SHP77 treated with DMSO at 0.1 percent for 48 hours (cell line): ENCODE measurements at regions not wholly inside any gene's neighbourhood (a gene's known extent, or its start where the extent isn't known, plus 50 kb on each side); places are given as distances from the start of the nearest gene placed in this dataset.
"Not testable (repeated sequence)": the region's sequence is repeated elsewhere in the genome, so short reads cannot be mapped to it uniquely, and the experiment has no call there.

Source experiments
- DNase-seq: peaks from one replicate; lab custom pipeline; 2025; lab: John Stamatoyannopoulos, UW

DNA sequence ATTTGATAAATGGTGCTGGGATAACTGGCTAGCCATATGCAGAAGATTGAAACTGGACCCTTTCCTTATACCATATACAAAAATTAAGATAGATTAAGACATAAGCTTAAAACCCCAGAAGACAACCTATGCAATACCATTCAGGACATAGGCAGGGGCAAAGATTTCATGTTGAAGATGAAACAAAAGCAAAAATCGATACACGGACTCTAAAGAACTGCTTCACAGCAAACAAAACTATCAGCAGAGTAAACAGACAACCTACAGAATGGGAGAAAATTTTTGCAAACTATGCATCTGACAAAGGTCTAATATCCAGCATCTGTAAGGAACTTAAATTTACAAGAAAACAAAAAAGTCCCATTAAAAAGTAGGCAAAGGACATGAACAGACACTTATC, 255.9 kb downstream of the TINAG start:
- DNase-seq, result not testable (repeated sequence)

DNA sequence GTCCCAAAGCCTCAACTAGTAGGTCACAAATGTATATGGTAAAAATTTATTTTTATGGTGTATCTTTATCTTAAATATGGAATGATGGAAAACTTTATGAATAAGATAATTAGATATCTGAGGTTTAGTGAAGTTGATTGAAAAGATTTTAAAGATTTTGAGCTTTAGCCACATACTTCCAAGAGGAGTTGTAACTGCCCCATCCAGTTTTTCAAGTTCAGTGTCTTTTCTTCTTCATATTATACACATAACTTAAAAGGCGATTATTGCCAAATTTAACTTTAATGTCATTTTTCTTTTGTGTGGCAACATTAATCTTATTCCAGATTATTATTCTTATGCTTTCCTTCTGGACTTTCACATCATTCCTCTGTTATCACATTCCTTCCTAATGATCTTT, 266.4 kb downstream of the TINAG start:
- no peak for DNase-seq

DNA sequence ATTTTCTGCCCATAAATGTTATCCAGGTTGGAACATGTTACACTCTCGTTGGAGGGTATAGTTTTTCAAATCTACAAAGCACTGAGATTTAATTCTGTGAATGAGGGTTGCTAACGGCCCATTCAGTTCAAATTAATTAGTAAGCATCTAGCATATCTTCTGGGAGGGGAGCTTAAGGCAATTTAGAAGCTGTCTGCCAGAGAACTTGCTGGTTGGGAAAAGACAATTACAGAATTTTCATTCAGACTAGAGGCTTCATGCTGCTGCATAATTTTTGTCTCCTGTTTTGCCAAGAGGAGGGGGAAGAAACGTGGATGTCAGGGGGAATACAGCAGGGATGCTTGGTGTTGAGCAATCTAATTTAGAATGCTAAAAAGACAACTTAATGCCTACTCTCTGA, 268.3 kb upstream of the FAM83B start:
- no peak for DNase-seq

DNA sequence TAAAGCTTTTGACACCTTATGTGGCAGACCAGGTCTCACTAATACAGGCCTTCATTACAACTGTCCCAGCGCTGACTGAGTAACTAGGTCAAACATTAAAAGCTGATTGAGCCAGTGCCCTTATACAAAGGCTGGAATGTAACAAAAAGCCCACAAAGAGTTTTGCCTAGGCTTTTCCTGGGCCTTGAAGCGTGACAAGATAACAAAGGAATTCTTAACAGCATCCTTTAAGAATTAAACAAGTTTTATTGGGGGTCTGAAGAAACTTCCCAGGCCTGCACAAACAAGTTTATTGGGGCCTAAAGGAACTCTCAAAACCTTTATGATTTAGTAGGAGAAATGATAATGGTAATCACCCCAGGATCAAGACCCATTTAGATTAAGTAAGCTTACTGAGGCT, 267.6 kb upstream of the FAM83B start:
- no peak for DNase-seq

DNA sequence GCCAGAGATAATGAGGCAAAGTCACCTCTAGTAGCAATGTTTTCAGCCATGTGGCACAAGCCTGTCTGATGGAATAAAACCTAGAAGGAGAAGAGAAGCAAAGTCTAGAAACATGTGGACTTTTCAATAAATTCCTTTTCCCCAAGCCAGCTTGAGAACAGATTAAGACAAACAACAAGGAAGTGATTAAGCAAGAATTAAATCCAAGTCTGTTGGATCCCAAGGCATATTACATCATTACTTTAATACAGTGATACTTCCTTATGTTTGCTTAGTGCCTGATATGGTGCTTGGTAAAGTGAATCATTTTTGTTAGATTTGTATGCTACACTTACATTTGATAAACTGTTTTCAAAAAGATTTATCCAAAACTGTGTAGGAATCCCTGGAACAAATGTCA, 260.3 kb upstream of the FAM83B start:
- no peak for DNase-seq

DNA sequence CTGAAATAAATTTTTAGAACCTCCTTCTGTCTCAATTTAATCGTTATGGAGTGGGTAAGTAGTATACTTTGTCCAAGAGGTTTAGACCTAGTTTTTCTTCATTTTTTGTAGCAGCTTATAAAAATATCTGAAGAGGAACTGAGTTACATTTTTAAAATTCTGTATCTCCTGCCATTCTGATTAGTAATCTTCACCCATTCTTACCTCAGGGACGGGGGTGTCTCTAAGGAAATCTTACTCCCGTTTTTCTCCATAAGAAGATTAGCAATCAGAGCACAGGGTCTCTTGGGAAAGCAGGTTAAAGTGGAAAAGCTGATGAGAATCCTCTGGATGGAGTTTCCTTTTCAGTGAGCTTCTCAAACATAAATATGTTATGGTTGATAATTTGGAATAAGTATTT, 259.3 kb upstream of the FAM83B start:
- DNase-seq, result no peak

DNA sequence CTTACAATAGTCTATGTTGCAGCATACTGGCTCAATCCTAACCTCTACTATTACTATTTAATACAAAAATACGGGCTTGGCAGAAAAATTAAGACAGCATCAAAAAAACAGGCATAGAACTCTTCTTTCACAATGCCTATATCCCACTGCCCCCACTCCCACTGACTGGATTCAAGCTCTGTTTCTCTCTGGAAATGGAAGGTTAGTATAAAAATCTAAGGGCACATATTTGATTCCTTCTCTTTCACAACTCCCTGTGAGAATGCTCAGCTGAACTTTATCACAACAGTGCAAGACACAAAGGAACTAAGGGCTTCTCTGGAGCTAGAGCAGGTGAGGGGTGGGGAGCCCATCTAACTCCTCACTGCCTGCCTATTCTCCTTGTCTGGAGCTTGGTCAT, 258.4 kb upstream of the FAM83B start:
- no peak for DNase-seq

DNA sequence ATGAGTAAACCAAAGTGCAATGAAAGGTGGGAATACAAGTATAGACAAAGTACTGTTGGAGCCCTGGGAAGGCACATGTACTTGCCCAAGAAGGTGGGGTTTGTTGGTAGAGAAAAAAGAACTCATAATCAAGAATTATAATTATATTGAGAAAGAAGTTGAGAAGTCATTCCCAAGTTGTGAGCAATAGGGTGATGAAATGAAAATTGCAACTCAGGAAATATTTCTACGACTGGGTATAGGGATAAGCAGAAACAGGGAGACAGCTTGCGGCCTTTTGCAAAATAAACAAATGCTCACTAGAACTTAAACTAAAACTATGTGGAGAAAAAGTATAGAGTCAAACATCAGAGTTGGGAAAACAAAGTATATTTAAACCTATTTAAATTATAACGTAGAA, 250.7 kb upstream of the FAM83B start:
- no peak for DNase-seq

DNA sequence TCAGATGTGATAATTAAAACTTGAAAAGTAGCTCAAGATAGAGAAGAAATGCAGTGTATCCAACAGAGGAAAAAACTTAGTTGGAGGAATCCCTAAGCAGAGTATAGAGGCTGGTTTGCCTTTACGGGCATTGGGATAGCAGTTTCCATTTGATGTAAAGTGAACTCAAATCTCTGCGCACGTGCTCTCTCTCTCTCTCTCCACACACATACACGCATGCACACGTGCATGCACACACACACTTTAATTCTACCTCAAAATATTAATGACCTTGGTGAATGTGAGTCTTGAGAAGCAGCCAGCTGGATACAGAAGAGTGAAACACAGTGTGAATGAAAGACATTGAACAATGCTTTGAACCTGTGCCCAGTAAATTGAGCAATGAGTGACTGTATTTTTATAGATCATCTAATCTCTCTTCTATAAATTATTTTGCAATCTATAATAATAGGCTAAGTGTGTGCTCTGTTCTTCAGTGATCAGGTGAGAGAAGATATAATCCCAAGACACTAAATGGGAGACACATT, 247.7 kb upstream of the FAM83B start:
- DNase-seq, result no peak

DNA sequence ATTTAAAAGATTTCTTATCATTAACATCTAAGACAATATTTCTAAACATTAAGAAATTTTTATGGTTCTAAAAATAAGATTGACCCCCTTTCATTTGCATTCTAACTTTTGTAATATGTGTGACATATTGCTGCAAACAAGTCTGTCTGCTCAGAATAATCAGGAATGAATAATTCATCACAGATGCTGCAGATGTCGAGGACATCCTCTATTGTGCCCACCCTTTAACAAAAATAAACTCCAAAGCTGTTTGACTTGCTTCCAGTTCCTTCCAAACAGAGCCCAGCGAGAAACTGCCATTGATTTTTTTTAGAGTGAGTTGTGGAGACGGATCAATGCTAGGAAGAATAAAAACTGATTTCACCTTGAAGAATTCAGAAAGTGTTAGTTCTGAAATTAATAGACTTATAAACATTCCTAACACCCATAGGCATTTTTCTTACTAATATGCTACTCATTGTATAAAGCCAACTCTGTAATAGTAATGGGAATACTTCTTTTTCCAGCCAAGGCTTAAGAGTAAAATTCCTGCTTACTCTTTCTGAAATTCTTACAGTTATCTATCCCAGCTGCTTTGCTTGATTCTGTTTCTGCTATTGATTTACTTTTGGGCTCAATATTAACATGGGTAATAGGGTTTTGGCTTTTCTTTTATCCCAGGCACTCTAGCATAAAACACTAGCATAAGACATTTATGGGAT, 244.8 kb upstream of the FAM83B start:
- DNase-seq, result no peak

DNA sequence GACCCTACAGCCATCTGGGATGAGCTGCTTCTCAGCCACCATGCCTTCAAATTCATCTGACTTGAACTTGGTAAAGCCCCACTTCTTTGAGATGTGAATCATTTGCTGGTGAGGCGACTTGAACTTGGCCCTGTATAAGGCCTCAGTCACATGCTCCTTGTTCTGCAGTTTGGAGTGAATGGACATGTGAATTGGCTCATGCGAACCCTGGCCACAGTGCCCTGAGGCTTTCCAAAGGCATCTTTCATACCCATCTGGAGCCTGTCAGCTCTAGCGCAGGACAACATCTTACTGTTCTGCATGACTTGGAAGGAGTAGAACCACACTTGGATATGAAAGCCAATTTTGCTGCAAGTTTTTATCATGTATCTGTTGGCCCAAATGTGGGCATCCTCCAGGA, 244.0 kb upstream of the FAM83B start:
- DNase-seq, result no peak

DNA sequence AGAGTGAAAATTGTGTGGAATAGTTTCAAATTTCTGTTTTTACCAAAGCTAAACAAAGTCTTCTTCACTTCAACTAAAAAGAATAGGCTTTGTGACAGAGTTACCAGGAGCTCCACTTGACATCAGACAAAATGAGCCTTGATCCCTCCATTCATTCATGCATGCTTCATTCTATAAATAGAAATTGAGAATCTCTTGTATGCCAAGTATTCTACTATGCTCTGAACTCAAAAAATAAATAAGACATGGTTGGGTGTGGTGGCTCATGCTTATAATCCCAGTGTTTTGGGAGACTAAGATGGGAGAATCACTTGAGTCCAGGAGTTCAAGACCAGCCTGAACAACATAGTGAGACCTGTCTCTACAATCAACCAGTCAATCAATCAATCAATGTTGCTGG, 236.6 kb upstream of the FAM83B start:
- no peak for DNase-seq

DNA sequence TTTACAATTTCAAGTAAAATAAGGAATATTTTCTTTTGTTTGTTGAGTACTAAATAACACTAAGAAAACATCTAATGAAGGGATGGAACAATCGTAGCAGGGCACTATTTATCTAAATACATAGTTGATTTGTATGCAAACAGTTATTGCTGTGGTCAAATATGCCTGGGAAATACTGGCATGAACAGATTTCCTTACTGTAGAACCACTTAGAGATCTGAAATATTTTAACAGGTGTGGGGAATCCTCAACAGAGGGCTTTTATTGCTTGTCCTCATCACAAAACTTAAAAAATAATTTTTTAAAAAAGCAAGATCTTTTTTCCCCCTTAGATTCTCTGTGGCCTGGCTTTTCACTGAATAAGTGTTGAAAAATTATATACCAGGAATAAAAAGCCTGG, 233.0 kb upstream of the FAM83B start:
- DNase-seq, result no peak

DNA sequence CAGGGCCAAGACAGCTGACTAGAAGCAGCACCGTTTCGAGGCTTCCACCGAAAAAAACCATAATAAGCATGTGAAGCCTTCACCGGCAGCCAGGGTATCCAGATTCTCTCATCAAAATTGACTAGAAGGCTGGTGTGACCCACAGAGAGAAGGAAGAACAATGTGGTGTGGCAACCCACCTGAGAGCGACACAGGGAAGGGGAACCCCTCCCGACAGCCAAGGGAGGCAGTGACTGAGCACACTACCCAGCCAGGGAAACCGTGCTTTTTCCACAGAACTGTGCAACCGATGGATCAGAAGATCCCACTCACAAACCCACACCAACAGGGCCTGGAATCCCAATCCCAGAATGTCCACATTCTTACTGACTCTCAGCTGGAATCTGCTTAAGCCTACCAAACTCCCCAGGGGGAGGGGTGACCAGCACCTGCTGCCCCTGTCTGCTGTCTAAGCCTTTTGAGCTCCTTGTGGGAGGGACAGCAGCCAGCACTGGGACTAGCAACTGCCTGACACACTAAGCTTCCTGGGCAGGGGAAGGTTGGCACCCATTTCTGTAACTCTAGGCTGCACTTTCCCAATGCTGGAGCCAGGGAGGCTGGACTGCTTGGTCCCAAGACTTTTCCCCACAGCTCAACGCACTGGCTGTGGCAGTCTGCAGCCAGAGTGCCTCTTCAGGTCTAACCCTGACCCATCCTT, 231.9 kb upstream of the FAM83B start:
- no peak for DNase-seq

DNA sequence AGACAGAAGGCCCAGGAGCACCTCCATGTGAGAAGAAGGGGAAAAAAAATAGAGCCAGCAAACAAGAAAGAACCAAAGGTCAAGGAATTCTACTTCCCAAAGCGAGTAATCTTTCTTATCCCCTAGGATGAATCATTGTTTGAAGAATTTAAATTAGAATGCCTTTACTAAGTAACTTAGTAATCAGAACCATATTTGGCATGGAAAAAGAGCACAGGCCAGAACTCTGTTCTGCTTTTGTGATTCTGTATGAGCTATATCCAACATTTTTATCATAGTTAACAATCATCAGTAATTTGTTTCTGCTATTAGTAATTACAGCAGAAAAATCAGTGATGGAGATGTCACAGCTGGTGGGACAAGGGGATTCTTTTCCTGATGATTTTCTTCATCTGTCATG, 228.8 kb upstream of the FAM83B start:
- no peak for DNase-seq

DNA sequence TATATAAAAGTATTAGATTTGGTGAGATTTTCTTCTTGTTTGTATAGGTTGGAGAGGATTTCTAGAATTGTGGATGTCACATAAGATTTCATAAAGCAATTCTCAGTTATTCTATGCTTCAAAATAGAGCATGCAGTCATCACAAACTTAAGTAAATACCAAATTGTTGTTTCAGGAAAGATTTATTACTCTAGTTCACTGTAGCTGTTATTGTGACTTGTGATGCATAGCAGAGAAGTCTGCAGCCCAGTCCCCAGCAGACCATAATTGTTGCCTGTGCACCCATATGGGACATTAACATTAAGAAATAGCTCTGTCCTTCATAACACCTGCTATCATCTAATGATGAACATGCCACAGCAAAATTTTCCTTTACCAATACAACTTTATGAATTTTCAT, 228.0 kb upstream of the FAM83B start:
- no peak for DNase-seq

DNA sequence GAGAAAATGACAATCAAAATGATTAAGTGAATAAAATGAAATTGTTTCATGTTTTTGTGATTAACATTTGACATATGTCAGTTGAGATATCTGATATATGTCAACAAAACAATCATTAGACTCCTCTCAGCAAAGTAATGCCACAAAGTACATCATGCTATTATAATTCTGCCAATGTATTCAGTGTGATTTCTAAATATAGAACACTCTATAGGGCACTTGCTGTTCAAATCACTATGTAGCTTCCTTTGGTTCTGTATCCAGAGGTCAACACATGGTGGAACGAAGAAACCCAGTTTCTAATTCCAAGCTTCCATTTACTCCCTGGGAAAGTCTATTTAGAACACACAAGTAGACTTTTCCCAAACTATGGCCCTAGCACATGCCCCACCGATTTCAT, 227.5 kb upstream of the FAM83B start:
- no peak for DNase-seq

DNA sequence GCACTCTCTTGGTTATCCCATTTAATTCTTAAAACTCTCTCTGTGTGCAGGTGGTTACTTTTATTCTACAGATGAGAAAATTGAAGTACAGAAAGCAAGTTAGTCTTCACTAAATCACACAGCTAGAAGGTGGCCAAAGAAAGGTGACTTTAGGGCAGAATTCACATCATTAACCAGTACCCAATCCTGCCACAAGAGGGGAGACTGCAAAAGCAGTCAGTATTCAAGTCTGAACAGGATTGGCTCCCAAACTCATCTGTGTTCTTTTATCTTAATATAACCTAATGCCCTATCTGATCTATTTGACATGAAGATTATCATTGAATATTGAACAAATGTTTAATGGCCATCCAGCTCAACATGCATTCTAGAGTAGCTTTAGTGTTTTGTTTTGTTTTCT, 225.3 kb upstream of the FAM83B start:
- DNase-seq, result no peak

DNA sequence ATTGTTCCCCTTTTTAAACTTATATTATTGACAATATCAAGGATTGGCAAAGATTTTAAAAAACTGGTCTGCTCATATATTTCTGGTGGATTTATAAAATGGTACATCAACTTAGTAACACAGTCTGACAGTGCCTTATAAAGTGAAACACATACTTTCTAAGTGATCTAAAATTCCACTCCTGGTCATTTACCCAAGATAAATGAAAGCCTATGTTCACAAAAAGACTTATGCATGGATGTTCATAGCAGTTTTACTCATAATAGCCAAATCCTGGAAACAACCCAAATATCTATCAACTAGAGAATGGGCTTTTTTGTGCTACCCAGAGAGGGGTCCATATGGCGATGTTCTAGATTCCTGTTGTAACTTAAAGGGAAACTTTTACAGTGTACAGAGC, 222.4 kb upstream of the FAM83B start:
- no peak for DNase-seq

DNA sequence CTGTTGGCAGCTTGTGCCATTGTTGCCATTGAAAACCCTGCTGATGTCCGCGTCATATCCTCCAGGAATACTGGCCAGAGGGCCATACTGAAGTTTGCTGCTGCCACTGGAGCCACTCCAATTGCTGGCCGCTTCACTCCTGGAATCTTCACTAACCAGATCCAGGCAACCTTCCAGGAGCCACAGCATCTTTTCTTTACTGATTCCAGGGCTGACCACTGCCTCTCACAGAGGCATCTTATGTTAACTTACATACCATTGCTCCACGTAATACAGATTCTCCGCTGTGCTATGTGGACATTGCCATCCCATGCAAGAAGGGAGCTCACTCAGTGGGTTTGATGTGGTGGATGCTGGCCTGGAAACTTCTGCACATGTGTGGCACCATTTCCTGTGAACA, 221.8 kb upstream of the FAM83B start:
- DNase-seq, result no peak

DNA sequence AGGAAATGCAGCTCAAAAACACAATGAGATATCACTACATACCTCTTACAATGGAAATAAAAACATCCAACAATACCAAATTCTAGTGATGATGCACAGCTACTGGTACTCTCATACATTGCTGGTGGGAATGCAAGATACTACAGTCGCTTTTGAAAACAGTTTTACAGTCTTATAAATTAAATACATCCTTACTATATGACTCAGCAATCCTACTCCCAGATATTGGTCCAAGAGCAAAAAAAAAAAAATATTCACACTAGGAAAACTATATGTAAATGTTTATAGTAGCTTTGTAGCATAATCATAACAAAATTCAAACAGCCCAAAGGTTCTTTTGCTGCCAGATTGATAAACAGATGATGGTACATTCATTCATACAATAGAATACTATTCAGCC, 217.4 kb upstream of the FAM83B start:
- DNase-seq, result no peak

DNA sequence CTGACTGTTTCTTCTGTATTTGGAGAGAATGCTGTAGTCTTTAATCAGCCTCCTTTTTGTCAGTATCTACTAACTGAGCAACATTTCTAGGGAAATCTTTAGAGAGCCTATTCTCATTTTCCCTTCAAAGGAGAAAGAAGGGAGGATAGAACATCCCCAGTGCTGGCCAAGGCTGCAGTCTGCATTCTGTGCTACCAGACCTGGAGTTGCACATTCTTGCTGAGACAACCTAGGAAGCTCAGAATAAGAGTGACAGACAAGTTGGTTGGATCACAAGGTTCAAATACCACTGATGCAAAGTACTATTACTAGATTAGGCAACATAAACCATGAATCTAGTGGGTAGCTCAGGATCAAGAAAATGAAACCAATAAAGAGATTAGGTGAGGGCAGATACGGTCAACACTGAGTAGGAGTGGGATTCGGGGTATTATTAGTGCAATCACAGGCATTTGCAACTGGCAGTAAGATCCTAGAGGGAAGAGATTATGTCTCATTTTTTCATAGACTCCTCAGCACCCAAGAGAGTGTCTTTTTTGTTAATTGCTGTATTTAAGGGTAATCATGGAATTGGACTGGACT, 213.5 kb upstream of the FAM83B start:
- no peak for DNase-seq

DNA sequence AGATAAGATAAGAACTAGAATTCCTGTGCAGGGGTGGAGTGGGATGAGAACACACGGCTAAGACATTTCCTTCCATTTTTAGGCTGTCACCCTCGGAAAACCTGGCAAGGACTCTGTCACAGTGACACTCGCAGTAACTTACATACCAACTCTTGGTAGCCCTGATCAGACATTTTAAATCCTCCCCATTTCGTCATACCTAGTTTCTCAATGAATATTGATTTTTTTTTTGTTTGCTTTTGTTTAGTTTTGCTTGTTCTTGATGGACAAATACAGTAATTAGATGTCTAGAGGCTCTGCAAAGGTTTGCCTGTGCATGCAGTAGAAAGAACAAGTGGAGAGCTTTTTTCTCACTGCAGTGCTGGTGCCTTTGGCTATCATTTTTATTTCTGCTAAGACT, 213.0 kb upstream of the FAM83B start:
- no peak for DNase-seq

DNA sequence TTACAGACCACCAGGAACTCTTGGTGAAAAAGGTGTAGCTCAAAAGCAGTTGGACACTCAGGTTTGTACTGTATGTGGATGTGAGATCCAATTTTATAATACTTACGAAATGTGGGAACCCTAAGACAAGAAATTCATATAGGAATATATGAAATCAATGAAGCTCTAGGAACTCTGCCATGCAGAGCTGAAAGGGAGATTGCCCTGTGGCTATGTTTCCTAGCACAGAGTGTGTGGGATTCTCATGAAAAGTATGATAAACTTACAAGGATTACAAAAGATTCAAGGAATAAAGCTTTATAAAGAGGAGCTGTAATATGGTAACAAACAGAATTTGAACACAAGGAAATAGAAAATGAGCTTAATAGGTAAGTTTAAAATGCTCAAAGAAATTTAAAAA, 205.7 kb upstream of the FAM83B start:
- no peak for DNase-seq
